ENCODE measurements at regions not wholly inside any gene's neighbourhood (a gene's known extent, or its start where the extent isn't known, plus 50 kb on each side); places are given as distances from the start of the nearest gene placed in this dataset.

- no peak for TF ChIP-seq CTCF (IDR thresholded peaks at IDR 0.05)
- no peak for TF ChIP-seq POLR2A (IDR thresholded peaks at IDR 0.05)
Observed at GRCh38 chr2:163515836-163516235, 220.0 kb downstream of the FIGN start.
